IMR-90 (cell line): ENCODE measurements at regions not wholly inside any gene's neighbourhood (a gene's known extent, or its start where the extent isn't known, plus 50 kb on each side); places are given as distances from the start of the nearest gene placed in this dataset.

ENCODE experiments used
- CTCF ChIP-seq: conservative IDR thresholded peaks from 2 replicates; pipeline ENCODE4 v1.5.1; 2012; ENCODE audit warnings: mild to moderate bottlenecking, low read depth, low read length, improper control_type of control experiment
- MAFK ChIP-seq: IDR thresholded peaks from 2 replicates; pipeline ENCODE4 v1.6.1; 2012; ENCODE audit warnings: low read depth, low read length, improper control_type of control experiment
- RFX5 ChIP-seq: IDR thresholded peaks from 2 replicates; pipeline ENCODE4 v1.8.0; 2012; ENCODE audit warnings: low read depth, mild to moderate bottlenecking, low read length, moderate library complexity
- SMC3 ChIP-seq: fragments of 150-350 bp; IDR thresholded peaks from 2 replicates; pipeline ENCODE4 v1.6.1; 2016; ENCODE audit warnings: low read depth, mild to moderate bottlenecking, antibody characterized with exemption, low read length, moderate library complexity
- TF ChIP-seq, protein P1 (sequence below): fragments of 150-350 bp; IDR thresholded peaks from 2 replicates; pipeline ENCODE4 v1.6.1; 2016; ENCODE audit warnings: low read depth, mild to moderate bottlenecking, low read length, moderate library complexity, borderline replicate concordance

GRCh38 chr6:170174124-170174770 is 116.6 kb downstream of the DLL1 start:
- no peak for TF ChIP-seq CTCF
- TF ChIP-seq, protein P1, sequence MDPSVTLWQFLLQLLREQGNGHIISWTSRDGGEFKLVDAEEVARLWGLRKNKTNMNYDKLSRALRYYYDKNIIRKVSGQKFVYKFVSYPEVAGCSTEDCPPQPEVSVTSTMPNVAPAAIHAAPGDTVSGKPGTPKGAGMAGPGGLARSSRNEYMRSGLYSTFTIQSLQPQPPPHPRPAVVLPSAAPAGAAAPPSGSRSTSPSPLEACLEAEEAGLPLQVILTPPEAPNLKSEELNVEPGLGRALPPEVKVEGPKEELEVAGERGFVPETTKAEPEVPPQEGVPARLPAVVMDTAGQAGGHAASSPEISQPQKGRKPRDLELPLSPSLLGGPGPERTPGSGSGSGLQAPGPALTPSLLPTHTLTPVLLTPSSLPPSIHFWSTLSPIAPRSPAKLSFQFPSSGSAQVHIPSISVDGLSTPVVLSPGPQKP: no peak
- TF ChIP-seq MAFK: no peak
- TF ChIP-seq RFX5: no peak
- no peak for TF ChIP-seq SMC3
